Panc1 (cell line): ENCODE measurements at regions not wholly inside any gene's neighbourhood (a gene's known extent, or its start where the extent isn't known, plus 50 kb on each side); places are given as distances from the start of the nearest gene placed in this dataset.

Experiments used
- ATAC-seq: fragments of 200-7000 bp; cut with Tn5 transposase; 2 replicates; pipeline ENCODE4 v1.9.1; 2020; ENCODE audit warnings: mild to moderate bottlenecking, moderate library complexity
- BruUV-seq: library from RNA; stranded (reverse); fragments of 400-500 nt; replicated peaks from 2 replicates; lab custom pipeline; 2021; lab: Mats Ljungman, UMichigan
- CTCF ChIA-PET: fragments of 300-600 bp; sonication (Branson Sonifier 250); formaldehyde crosslinking; loops from one replicate; lab custom pipeline; 2022; ENCODE audit warnings: antibody characterized with exemption; lab: Charles Lee
- POLR2A ChIA-PET: fragments of 300-600 bp; sonication (Branson Sonifier 250); formaldehyde crosslinking; loops from one replicate; lab custom pipeline; 2022; ENCODE audit warnings: antibody characterized with exemption; lab: Charles Lee
- DNase-seq: peaks from one replicate; pipeline ENCODE4 v3.0.0-alpha.2; 2010; ENCODE audit warnings: low read depth, low spot score
- H3K27ac ChIP-seq: 2 replicates; pipeline ENCODE4 v1.5.1; 2011; ENCODE audit warnings: mild to moderate bottlenecking, low read length, inconsistent platforms
- H3K27me3 ChIP-seq: fragments of 200-500 bp; sonication (Bioruptor generic); 2 replicates; pipeline ENCODE4 v1.6.0; 2014; ENCODE audit warnings: low read length, inconsistent platforms; ENCODE audit not compliant: control insufficient read depth, insufficient read depth
- H3K36me3 ChIP-seq: fragments of 200-500 bp; sonication (Bioruptor generic); 2 replicates; pipeline ENCODE4 v1.5.1; 2014; ENCODE audit warnings: inconsistent platforms, mild to moderate bottlenecking, low read length, moderate library complexity; ENCODE audit not compliant: control insufficient read depth, insufficient read depth
- H3K4me1 ChIP-seq: 2 replicates; pipeline ENCODE4 v1.5.1; 2011; ENCODE audit warnings: inconsistent platforms, mild to moderate bottlenecking, low read length, moderate library complexity; ENCODE audit not compliant: control insufficient read depth, insufficient read depth
- H3K4me3 ChIP-seq, 2 experiments: 2 replicates each; pipeline ENCODE4 v1.5.1; 2011 to 2012; ENCODE audit warnings: low read depth in 2 of 2, low read length in 2 of 2, mild to moderate bottlenecking in 2 of 2, inconsistent platforms in 1 of 2, moderate library complexity in 1 of 2
- H3K9me3 ChIP-seq: fragments of 200-500 bp; sonication (Bioruptor generic); 2 replicates; pipeline ENCODE4 v1.5.1; 2014; ENCODE audit warnings: low read depth, mild to moderate bottlenecking, inconsistent platforms, low read length, moderate library complexity; ENCODE audit not compliant: control insufficient read depth, insufficient read depth
- CTCF ChIP-seq: fragments of 450-650 bp; IDR thresholded peaks from 2 replicates; pipeline ENCODE4 v1.5.1; 2017; ENCODE audit warnings: mild to moderate bottlenecking
- POLR2AphosphoS5 ChIP-seq: IDR thresholded peaks from 2 replicates; pipeline ENCODE4 v1.6.1; 2012; ENCODE audit warnings: mild to moderate bottlenecking, low read depth, low read length, moderate library complexity
- REST ChIP-seq, 2 experiments: IDR thresholded peaks; 2 replicates each; pipeline ENCODE4 v1.6.1; 2011 to 2012; ENCODE audit warnings: low read depth in 2 of 2, control low read depth in 1 of 2, low read length in 1 of 2, mild to moderate bottlenecking in 1 of 2, moderate library complexity in 1 of 2; ENCODE audit not compliant: insufficient read depth in 1 of 2
- SIN3A ChIP-seq: IDR thresholded peaks from 2 replicates; pipeline ENCODE4 v1.6.1; 2012; ENCODE audit warnings: low read depth, mild to moderate bottlenecking, low read length, moderate library complexity, borderline replicate concordance; ENCODE audit not compliant: insufficient read depth
- TCF7L2 ChIP-seq: IDR thresholded peaks from 2 replicates; pipeline ENCODE4 v1.6.1; 2011; ENCODE audit warnings: mild to moderate bottlenecking, low read depth, low read length, inconsistent platforms
- in situ Hi-C: cut with HindIII; loops from 2 replicates; pipeline ENCODE4 v1.10.0; 2016; ENCODE audit warnings: low sequenced_read_pairs, low pct_unique_long_range_greater_than_20kb
- intact Hi-C: fragments of 100-400 bp; cut with micrococcal nuclease; formaldehyde crosslinking; loops from one replicate; pipeline ENCODE4 v1.10.0; 2022; ENCODE audit not compliant: unreplicated experiment

GRCh38 chr4:123696687-123697086, 300.1 kb downstream of the SPRY1 start:
- no TSS peak for BruUV-seq
- H3K36me3 ChIP-seq, result no peaks in the 10 kb centered on the region
- H3K4me3 ChIP-seq, result no peak overlapping the region
- no peaks in the 10 kb centered on the region for H3K9me3 ChIP-seq
- H3K27ac ChIP-seq, result no peak overlapping the region
- CTCF ChIA-PET, result no interaction called here
- TF ChIP-seq CTCF (no peak), SIN3A (no peak), REST (IDR thresholded peaks at IDR 0.05; ENCODE audit: insufficient read depth in 1 of 2, low read depth in 2 of 2, low read length in 1 of 2) (no peak), TCF7L2 (no peak), POLR2AphosphoS5 (no peak)
- intact Hi-C loops, result no loop called here
- no peak for ATAC-seq
- DNase-seq, result no peak
- POLR2A ChIA-PET, result no interaction called here
- in situ Hi-C loops, result no loop called here
- no peaks in the 10 kb centered on the region for H3K27me3 ChIP-seq
- H3K4me1 ChIP-seq, result no peaks in the 10 kb centered on the region

- POLR2A ChIA-PET, result no interaction called here
- H3K27me3 ChIP-seq, result no peaks in the 10 kb centered on the region
- TF ChIP-seq CTCF (no peak), TCF7L2 (no peak), REST (IDR thresholded peaks at IDR 0.05; ENCODE audit: insufficient read depth in 1 of 2, low read depth in 2 of 2, low read length in 1 of 2) (no peak), POLR2AphosphoS5 (no peak), SIN3A (no peak)
- no peak overlapping the region; the same call in 1 of the 2 replicates for H3K27ac ChIP-seq
- in situ Hi-C loops (no loop called here), intact Hi-C loops (no loop called here)
- H3K36me3 ChIP-seq, result no peaks in the 10 kb centered on the region
- H3K4me1 ChIP-seq, result no peaks in the 10 kb centered on the region
- BruUV-seq, result no TSS peak
- ATAC-seq (no peak), DNase-seq (no peak)
- no peaks in the 10 kb centered on the region for H3K9me3 ChIP-seq
- H3K4me3 ChIP-seq, result no peak overlapping the region
- CTCF ChIA-PET, result no interaction called here
Observed at GRCh38 chr4:123698556-123698955, 302.0 kb downstream of the SPRY1 start.
